HG03097 (cell line): ENCODE measurements at regions not wholly inside any gene's neighbourhood (a gene's known extent, or its start where the extent isn't known, plus 50 kb on each side); places are given as distances from the start of the nearest gene placed in this dataset.
"Not testable (repeated sequence)": the region's sequence is repeated elsewhere in the genome, so short reads cannot be mapped to it uniquely, and the experiment has no call there.

ENCODE experiments used
- ATAC-seq: cut with Tn5 transposase; IDR thresholded peaks from one replicate; pipeline ENCODE4 v1.9.1; 2021; ENCODE audit not compliant: unreplicated experiment, low FRiP score

DNA sequence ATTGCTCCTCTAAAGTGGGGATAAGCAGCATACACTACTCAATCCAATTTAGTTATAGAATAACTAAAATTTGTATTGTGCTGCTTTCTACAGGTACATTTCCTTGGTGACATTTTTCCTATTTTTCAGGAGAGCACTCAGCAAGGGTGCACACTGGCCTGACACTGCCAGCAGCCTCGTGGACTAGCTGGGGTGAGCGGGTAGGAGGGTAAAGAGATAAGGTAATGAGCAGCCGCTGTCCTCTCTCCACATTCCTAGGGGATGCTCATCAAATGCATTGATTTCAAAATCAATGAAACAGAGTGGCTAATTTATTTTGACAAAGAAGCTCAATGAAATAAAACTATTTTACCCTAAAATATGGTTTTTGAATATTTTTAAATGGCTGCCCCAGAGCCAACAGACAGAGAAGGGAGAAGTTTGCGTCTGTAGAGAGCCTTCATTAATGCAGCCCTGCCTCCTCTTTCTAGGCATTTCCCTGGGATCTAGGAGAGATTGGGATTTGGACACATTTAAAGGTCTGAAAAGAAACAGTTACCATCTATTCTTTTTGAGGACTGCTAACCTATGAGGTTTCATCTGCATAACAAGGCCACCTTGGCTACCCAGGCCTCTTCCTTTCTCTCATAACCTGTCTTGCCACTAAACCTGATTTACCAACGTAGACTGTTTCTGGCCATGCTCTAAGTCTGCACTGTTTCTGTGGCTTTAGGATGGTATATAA lies 561.0 kb downstream of the IPMK start:
- ATAC-seq: no peak

DNA sequence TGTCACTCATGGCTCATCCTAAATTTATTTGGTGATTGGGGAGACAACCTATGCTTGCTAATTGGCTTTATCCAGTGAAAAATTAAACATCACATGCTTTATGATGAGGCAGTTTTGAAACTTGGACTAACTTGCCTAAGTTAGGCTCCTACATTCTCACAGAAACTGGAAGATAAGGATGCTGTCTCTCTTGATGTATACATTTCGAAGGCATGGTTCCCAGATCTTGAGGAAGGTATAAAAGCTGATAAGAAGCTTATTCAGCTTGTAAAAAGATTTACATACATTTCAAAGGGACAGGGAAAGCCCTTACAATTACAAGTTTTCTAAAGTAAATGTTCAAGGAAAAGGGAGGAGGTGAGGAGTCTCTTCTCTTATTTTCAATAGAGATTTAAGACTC lies 561.7 kb downstream of the IPMK start:
- ATAC-seq: no peak

DNA sequence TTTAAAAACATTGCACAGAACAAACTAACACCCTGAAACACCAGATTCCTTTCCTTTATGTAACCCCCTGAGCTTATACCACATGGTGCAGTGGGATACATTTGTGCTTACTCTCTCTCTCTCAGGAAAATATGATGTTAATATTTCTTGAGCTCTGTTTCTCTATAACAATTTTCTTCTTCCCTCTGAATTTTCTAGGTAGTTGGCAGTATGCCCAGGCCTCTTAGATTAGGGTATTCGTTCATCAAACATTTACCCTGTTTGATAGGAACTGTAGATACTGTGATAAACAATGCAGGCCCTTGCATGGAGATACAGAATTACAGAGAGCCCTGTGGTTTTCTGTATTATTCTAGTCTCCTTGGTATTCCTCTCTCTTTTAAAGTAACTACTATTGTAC lies 567.8 kb downstream of the IPMK start:
- no peak for ATAC-seq

DNA sequence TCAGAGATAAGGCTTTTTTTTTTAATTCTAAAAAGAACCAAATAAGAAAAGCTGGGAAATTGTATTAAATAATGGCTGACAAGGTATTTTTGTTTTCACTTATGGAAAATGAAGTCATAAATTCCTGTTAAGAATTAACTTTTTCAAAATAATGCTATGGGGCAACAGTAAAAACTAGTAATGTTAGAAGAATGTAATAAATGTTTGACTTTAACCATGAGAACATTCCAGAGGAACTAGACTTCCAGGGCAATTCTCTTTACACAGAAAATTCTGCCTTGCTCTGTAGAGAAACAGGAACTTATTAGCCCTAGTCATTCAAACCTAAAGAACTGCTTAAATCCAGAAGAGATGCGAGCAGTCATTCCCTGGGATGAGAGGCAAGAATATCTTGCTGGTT lies 571.1 kb downstream of the IPMK start:
- no peak for ATAC-seq

DNA sequence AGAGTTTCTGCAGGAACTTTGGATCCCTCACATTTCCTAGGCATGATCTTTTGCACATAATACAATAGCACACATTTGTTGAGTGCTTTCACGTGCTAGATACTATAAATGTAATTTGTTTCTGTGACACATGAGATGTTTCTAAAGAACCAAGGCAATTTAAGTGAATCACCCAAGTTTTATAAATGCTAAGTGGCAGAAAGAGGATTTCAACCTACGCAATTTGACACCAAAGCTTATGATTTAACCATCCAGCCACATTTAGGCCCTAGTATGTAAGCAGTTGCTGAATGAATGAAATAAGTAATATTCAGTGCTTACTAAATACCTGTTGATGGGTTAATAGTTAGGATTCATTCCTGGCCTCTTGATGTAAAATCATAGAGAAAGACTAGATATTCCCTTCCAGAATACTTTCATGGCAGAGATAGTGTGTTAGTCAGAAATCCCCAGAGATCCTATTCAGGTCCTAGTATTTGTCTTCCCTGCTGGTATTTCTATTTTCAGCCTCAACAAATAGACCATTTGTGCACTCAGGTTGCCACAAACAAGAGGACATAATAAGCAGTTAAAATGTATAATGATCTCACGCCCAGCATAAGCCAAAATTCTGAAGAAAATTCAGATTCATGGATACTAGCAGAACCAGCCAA lies 572.6 kb downstream of the IPMK start:
- ATAC-seq: no peak

DNA sequence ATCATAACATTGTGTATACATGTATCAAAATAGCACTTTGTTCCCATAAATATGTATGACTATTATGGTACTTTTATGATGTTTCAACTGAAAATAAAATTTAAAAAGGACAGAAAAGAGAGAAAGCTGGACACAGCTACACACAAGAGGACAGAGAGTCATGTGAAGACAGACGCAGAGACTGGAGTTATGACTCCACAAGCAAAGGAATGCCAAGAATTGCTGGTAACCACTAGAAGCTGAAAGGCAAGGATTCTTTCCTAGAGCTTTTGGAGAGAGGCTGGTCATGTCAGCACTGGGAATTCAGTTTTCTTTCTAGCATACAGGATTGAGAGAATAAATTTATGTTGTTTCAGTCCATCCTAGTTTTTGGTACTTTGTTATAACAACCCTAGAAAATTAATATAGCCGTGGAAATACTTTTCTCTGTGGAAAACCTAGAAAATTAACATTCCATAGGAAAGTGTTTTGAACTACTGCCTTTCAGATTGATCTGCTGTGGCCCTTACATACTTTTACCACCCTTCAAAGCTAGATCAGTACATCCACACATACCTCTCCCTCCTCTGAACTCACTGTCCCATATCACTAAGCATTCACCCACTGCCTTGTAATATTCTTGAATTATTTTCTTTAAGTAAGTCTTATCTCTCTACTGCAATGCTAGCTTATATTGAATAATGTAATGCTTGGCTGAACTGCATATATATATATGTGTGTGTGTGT lies 575.3 kb downstream of the IPMK start:
- no peak for ATAC-seq

DNA sequence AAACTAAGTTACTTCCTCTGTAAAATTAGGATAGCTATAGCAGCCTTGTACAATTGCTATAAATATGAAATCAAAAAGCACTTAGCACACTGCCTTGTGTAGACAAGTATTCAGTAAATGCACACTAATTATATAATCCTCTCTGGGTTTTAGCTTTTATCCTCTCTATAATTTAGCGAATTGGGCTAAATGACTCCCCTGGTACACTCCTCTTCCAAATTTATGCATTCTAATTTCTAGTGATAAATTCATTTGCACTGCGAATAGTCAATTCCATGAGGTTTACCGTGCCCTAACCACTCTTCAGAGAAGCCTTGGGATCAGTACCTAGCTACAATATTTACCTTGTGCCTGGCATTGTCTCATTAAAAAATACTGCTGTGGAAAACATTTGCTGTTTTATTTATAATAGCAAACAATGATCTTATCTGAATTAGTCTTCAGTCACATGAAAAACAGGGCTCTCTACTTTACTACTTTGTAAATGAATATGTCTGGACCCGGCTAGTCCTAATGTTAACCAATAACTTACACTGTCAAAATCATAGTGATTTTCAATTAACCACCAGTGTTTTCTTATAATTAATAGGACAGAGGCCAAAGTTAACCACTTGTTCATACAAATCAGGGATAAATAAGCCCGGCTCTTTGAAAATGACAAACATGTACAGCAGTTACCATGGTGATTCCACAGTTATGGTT lies 577.9 kb downstream of the IPMK start:
- ATAC-seq: no peak

DNA sequence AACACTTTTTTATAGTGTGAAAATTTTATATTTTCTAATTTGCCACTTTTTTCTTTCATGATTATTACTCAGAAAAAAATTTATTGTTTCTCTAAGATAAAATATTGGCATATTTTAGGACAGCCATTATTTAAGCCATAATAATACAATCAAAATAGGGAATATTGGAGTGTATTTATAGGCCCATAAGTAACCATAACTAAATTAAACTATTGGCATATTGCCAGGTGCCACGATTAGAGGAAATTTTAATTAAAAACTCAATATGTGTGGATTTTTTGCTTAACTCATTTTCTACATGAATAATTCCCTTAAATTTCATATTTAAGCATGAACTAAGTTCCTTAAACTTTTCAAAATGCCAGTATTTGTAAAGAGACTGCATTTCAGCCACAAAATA lies 587.8 kb downstream of the IPMK start:
- ATAC-seq: no peak

DNA sequence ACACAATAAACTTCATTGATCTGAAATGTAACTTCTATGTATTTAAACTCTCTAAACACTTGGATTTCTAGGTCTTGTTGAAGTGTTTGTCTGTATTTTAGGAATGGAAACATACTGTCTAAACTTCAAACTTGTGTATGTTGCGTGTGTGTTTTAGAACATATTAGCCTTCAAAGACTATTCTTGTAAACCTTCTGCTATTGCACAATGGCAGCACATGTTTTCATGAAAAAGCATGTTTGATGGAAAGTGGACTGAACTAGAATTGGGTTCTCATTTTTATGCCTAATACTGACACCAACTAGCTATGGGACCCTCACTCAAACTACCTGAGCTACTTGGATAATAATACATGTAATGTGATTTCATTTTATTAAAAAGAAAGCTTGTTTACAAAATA lies 592.6 kb downstream of the IPMK start:
- no peak for ATAC-seq

DNA sequence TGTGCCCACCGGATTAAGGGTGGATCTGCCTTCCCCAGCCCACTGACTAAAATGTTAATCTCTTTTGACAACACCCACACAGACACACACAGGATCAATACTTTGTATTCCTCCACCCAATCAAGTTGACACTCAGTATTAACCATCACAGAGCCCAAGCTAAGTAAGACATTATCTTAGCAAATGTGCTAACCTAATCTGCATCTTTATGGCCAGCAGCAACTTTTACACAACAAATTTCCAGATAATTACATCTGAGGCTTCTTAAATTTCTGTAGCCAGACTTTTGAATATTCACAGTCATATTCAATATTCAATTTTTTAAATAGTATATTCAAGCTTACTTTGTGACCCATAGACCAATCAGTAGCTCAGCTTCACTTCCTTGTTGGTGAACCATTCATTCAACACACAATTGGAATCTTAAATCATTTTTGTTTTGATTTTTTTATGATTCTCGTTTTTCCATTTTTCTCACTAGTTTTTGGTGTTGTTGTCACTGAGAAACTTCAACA lies 594.2 kb downstream of the IPMK start:
- ATAC-seq: no peak

DNA sequence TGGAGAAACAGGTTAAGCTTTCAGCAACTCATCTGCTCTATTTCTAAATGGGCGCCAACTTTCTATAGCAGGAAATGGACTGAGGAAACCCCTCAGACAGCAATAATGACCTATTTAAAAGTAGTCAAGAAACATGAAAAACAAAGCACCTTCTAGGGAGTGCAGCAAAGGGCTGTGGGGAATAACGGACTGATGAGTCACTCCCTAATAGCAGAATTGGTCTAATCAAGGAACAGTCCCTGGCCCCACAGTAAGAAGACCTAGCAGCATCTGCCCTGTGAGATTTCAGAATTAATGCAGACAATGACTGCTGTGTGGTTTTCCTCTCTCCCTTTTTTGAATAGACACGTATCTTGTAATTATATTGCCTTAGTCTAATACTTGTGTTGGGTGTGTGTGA lies 602.9 kb downstream of the IPMK start:
- ATAC-seq: no peak

DNA sequence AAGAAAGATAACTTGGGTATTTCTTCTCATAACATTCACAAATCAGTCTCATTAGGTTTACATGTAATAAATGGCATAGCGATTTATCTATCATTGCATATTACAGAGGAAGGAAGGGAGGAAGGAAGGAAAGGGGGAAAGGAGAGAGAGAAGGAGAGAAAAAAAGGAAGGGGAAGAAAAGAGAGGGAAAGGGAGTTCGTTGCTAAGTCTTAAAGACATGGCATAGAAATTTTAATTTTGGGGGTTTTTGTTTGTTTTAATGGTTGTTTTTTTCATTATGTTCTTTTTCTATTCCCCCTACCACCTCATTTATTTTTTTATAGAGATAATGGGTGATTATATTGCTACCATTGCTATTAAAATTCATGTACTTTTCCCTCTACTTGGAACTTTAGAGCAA lies 604.3 kb downstream of the IPMK start:
- no peak for ATAC-seq

DNA sequence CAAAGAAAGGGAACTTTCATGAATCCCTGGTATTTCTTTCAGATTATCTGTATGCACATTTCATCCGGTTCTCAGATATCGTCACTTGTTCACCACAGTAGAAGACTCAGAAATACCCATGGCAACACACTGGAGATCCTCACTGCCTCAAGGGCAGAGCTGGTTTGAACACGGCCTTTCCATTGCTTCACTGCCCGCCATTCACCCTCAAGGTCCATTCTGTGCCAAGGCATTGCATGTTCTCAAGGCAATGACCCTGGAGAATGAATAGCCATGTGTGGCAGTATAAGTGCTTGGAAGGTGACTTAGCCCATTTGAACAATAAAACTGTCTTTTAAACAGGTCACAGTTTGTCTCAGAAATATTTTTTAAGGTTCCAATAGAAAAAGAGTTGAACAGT lies 606.5 kb downstream of the IPMK start:
- no peak for ATAC-seq

DNA sequence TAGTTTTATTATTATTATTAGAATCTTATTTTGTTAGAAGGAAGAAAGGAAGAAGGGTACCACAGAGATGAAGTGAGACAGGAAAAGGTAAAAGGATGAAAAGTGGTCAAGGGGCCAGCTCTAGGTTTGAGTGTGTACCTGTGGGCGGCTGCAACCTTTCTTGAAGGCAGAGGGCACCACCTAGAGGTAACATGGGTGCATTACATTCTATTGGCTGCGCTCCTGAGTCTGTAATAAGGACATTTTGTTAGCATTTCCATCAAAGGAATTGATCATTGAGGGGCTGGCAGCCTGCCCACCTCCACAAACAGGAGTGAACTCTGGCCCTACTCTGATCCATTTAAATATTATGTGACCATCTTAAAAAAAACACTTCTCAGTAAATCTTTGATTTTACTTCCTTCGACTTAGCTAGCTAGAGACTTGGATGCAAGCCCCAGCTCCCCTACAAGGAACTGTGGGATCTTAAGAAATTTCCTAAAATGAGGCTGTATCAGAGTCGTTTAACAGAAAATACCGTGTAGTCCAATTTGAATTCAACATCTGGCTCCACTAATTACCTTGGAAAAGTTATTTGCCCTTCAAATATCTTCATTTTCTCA lies 610.4 kb downstream of the IPMK start:
- ATAC-seq: peak; percentile 94

DNA sequence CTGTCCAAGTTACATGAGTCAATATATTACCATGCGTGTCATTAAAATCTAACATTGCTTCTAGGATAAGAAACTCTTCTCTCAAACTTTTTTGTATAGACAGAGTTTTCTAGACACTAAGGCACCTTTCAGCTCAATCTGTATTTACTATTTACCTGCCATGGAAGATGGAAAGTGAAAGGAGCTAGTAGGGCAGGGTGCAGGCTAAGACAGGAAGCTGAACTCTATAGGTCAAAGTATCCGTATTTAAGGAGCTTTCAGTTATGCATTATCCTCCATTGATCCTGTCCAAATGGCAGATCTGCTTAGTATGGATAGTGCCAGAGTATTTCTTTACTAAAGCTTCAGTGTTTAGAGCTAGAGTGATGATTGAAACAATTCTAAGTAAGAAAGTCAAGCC lies 612.8 kb downstream of the IPMK start:
- no peak for ATAC-seq

DNA sequence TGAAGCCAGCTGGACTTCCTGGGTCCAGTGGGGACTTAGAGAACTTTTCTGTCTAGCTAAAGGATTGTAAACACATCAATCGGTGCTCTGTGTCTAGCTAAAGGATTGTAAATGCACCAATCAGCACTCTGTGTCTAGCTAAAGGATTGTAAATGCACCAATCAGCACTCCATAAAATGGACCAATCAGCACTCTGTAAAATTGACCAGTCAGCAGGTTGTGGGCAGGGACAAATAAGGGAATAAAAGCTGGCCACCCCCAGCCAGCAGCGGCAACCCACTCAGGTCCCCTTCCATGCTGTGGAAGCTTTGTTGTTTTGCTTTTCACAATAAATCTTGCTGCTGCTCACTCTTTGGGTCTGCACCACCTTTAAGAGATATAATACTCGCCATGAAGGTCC lies 622.6 kb downstream of the IPMK start:
- ATAC-seq: not testable (repeated sequence)

DNA sequence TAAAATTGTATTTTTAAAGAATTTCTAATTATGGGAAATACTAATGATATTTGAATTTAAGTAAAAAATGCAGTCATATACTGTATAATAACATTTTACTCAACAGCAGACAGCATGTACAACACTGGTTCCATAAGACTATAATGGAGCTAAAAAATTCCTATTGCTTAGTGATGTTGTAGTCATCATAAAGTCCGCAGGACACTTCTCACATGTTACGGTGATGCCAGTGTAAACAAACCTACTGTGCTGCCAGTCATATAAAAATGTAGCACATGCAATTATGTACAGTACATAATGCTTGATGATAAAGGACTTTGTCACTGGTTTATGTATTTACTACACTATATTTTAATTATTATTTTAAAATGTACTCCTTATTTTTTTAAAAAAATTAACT lies 629.3 kb downstream of the IPMK start:
- no peak for ATAC-seq

DNA sequence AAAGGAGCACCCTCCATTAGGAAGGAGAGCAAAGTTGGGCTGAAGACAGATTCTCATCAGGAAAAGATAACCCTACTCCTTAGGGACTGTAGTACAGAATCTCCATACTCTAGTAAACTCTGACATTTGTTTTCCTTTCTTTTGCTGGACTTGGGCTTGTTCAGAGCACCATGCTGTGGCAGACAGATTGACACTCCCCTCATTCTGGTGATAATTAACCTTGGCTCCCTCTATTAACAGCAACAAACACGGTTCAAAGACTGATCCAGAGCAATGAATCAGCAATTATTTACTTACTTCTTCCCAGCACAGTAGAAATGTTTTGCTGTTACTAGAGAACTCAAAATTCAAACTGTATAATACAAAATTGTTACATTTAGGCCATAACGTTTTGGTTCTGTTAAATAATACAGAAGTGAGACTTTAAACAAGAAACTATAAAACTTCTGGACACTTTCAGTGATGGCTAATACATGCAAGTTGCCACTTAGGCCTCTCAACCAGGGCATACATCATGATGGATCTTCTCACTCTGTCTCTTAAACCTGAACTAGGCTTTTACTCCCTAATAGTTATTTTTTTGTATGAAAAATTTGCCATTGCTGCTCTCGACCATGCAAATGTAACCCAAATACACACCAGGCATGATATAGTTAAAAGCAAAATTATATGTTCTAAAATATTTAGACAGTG lies 639.0 kb downstream of the IPMK start:
- ATAC-seq: no peak

DNA sequence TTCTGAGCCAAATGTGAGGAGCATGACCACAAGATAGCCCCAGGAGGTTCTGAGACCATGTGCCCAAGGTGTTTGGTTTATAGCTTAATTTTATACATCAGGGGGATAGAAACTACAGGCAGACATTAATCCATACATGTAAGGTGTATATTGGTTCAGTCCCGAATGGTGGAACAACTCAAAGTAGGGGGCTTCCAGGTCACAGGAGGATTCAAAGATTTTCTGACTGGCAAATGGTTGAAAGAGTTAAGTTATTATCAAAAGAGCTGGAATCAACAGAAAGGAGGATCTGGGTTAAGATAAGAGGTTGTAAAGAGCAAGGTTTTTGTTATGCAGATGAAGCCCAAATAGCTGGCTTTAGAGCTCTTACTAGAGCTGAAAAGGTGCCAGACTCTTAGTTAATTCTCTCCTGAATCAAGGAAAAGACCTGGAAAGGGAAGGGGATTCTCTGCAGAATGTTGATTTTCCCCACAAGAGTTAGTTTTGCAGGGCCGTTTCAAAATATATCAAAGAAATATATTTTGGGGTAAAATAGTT lies 640.0 kb downstream of the IPMK start:
- ATAC-seq: no peak
